ENCODE measurements at regions not wholly inside any gene's neighbourhood (a gene's known extent, or its start where the extent isn't known, plus 50 kb on each side); places are given as distances from the start of the nearest gene placed in this dataset.

DNA sequence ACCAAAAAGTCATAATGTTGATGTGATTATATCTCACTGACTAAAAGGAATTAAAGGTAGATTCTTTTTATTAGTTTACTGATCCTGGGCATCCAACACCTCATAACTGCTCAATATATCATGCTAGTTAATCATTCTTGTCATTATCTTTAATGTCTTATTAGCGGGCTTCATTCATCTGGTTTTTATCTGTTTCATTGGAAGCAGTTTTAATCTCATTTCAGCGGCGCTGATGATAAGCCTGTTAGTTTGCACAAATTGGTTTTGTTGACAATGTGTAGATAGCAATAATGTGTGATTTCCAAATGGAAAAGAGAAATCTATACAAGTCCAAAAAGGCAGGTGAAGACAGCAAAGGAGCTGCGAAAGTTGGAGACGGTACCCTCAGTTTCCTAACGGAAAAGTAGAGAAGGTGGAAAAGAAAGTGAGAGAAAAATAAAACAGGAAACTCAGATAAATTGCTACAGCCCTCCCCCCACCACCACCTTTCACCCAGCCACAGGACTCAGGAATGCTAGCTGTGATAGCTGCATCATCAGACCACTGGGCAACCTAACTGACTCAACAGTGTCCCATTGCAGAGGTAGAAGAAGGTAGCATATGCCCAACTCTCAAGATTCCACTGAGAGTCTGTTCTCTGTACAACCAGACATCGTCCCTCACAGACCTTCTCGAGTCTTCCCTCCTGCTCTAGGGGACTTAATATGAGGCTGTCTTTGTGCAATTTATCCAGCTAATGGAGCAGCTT, 241.7 kb upstream of the CAMK1G start:
- DNase-seq (ENCODE audit: low spot score) = no peak

DNA sequence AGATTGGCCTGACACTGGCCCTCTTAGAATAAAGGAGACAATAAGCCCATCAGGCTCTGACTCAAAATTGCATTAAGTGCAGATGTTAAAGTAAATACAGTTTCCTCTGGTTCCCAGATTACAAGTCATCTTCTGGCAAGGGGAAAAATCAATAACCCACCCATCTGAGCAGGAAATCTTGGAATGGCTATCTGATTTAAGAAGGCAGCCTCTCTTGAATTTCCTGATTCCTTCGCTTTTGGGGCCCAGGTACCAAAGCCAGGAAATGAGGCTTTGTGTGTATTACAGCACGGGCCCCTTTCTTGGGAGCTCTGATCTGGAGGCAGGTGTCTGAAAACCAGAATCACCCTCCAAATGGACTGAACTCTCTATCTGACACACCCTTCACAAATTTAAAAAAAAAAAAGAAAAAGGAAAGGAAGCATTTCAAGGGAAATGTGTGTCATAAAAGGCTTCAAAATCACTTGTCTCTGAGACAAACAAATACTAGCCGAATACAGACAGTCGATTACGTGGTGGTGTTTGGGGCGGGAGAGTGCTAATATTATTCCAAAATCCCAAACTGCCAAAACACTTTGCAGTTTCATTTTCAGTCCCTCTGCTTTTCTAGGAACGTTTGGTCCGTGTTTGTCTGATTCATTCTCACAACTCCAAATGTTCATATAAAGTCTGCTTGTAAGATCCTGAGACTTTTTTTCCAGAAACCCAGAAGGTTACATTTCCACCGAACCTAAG, 240.9 kb upstream of the CAMK1G start:
- DNase-seq (ENCODE audit: low spot score) = no peak

DNA sequence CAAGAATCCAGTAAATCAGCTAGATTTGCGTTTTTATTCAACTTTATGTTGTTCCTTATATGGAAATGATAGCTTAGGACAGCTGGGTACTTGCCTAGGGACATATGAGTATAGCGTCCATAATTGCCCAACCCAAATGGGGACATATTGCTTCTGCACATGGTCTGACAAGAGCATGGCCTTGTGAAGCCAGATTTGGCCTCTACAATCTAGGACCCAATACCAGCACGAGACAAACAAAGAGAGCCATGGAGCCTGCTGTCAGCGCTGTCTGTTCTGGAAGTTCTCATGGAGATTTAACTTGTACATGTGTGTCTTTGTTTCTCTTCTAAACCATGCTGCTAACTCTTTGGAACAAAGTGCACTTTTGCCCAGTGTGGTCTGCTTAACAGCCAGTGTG, 240.0 kb upstream of the CAMK1G start:
- no peak for DNase-seq (ENCODE audit: low spot score)

DNA sequence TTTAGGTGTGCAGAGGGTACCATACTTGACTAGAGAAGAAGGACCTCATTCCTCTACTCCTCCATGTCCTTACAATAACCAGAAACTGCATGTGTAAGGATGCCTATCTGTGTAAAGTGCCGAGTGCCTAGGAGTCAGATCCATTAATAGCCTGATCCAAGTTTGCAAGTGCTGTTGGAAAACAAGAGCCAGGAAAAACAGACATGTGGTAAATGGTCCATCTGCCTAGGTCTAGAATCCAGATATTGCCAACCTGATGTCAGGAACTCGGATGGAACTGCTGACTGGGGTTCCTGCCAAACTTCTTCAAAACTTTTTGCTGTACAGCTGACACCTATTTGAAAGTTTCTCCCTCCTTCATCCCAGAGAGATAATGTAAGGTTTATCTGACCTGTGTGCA, 239.4 kb upstream of the CAMK1G start:
- no peak for DNase-seq (ENCODE audit: low spot score)

DNA sequence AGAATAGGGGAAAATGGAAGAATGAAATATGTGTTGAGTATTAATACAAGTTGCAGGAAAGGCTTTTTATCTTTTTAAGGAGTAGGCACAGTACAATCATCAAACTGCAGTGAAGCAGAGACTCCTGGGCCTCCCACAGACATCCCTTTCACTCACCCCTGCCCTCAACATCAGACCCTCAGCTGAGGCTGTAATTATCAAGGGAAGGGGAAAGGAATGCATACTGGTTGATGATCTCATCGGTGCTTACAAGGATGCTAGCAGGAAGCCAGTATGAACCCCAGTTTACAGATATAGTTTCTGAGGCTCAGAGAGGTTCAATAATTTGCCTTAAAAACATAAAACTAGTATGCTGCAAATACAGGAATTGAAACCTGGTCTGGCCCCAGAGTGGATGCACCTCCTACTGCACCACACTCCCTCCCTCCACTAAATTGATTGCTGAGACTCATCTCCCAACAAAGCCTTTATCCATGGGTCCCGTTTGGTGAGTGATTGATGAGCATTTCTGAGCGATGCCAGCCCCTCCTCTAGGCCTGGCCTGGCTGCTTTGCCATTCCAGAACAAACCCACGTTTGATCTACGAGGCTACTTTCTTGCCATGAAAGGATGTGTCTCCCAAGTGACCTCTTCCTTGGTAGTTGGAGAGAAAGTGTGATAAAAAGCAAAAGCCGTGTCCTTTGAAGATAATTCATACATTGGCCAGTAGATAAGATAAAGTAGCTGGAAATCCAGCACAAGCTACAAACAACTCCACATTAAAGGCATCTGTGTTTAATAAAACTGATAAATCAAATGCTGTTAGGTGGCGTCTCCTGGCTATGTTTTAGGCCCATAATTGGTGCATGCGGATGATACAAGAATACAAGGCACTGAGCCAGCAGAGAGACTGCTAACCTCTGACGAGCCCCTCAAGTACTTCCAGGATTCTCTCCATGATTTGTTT, 233.9 kb upstream of the CAMK1G start:
- DNase-seq (ENCODE audit: low spot score) = no peak

DNA sequence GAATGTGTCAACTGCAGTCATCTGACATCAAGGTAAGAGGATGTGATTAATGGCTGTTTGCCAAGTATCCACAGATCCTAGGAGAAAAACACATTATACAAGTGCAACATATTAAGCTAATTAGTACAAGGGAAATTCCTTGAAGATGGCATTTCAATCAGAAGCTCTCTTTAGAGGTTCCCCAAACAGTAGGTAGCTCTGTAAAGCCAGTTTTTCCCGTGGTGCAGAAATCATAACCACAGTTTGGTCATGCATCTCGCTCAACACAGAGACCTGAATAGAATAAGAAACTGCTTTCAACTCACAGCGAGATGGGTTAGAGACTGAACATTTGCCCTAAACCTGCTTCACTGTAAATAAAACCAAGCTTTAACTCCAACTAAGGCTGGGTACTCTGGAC, 230.5 kb upstream of the CAMK1G start:
- DNase-seq (ENCODE audit: low spot score) = no peak

DNA sequence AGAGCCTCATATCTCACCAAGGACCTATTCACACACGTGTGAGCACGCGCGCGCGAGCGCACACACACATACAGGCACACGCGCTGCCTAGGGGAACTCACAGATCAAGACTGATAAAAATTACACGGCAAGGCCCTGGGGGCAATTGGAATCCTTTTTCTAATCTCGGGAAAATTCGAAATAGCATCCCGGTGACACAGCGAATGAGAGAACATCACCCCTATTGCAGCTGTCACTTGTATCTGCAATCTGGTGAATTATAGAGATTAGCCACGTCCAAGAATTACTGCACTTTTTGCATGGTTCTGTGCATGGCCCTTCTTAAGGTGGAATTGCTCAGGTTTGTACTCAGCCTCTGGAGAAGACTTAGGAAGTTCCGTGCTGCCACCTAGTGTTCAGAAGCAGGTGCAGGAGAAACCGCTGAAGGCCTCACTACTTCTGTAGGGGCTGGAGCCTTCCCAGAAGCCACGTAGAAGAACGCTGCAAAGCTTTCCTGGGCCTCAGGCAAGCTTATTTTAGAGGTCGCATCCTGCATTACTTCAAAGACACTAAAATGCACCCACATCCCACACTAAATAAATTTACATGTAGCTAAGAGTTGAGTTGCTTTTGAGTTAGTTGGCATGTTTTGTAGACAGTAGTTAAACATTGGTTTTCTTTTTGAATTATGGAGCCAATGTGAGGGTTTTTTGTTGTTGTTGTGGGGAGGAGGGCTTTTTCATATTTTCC, 229.2 kb upstream of the CAMK1G start:
- peak; percentile 68 for DNase-seq (ENCODE audit: low spot score)

DNA sequence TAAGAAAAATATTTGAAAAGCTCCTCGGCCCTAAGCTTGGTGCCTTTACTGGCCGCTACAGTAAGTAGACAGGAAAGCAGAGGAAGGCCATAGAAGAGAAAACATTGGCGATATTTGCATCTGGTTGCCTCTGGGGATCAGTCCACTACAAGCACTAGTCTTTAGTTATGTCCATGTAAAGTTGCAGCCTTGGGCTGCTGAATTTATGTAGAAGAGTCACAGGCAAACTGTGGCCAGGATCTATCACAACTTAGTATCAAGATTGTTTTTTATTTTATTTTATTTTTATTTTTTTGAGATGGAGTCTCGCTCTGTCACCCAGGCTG, 228.7 kb upstream of the CAMK1G start:
- DNase-seq (ENCODE audit: low spot score) = no peak

DNA sequence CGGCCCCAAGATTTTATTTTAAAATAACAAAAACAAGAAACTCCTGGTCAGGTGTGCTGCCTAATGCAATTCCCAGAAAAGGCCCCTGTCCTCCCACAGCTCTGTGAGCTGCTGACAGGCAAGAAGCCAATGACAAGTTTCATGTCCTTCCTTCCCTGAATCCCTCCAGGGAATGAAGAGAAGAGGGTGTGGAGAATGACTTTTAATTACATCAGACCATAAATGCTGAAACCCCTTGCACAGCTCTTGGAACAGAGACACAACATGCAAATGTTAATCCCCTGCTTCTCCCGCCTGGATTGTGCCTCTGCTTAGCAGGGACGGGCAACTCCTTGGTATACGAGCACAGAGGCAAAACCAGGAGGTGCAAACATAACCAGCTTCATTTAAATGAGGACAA, 228.1 kb upstream of the CAMK1G start:
- DNase-seq (ENCODE audit: low spot score) = no peak

DNA sequence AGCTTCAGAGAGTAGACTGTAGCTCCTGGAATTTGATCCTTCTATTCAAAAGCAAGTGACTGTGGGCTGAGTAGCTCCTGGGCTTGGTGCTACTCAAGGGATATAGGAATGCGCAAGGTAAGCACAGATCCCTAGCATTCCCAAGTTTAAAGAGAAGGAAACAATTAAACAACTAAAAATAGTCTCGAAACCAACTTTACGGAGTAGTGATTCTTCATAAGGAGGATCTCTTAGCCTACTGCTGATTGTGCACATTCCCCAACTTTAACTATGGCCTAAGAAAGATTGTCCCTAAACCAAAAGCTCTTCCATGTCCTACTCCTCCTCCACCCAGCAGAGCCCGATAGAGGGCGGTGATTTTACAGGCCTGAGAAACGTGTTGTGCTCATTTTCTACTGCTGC, 226.5 kb upstream of the CAMK1G start:
- DNase-seq (ENCODE audit: low spot score) = no peak

DNA sequence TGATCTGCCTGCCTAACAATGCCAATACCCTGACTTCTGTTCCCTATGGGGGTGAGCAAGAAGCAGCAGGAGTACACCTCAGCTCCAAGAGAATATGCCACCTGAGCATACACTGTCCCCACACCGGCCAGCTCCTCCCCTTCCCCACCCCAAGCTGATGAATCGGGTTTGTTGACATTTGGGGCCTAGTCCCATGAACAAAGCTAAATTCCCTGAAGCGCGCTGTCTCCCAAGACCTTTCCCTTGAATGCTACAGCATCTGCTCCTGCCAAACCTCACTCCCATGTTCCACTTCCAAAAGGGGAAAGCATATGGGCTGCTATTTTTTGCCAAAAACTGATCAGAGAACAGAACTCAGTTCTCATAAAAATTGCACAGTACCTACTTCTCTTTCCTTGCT, 220.4 kb upstream of the CAMK1G start:
- DNase-seq (ENCODE audit: low spot score) = no peak

DNA sequence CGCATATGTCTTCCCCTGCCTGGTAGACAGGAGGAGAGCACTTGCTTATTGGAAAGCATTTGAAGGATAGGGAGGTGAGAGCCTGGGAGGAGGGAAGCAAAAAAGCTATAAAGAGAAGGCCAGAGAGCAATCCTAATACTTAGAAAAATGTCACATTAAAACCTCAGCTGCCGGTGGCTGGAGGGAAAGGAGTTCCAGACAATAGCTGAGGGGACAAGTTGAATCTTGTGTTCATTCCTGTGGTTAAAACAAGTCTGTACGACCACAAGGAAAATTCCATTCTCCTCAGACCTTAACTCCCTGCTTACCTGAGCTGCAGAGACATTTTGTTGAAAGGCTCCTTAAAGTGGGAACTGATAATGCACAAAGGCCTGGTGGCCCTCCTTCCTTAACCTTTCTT, 218.8 kb upstream of the CAMK1G start:
- no peak for DNase-seq (ENCODE audit: low spot score)

DNA sequence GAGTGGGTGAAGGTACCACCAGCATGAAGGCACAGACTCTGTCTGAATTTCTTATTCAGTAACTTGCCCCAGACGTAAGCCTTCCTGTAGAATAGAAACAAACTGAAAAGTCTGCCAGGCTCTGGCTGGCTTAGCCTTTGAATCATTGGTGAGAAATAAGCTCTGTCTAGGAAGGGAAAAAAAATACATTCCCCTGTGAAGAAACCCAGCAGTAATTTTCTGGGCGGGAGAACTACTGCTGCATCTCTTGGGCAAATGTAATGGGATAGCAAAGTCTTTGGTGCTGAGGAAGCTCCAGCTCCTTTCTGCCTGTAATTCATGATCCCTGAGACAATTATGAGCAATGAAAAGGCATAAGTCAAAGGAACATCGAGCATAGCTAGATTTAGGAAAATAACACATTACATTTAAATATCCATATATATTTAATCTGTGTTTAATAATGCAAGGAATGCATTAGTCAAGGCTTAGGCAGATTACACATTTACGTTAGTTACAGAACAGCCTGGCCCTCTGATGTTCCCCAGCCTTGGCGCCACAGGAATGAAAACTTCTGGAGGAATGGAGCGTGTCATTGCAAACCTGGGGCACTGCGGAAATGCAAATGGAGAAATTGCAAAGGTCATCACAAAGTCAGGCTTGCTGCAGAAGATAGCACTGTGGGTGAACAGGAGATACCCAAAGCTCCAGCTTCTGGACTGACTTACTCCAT, 216.3 kb upstream of the CAMK1G start:
- DNase-seq (ENCODE audit: low spot score) = no peak

DNA sequence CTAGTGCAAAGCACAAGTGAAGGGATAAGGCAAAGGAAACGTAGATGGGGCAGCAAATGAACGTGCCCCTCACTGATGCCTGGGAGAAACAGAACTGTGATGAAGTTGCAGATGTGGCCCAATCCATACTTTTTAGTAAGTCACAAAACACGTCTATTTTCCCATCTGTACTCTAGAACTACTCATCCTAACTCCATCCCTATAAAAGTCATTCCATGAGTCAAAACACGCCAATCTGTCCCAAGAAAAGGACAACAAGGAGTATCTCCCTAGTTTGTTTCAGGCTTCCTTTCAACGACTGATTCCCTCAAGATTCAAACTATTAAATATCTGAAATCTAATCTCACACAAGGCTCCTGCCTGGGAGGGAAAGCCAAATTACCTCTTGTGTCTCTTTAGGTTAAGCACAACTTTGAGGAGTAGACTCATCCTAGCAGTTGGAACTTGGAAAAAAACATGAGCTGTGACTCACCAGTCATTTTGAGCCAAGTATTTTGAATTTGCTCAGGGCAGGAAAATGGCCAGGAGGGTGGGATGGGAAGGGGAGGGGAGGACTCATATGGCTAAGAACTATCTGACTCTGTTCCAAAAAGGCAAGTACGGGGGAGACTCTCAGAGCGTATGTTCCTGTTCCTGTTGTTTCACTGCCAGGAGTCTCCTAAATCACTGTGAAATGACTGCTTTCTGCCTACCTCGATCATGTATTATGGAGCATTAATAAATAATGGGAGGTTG, 214.5 kb upstream of the CAMK1G start:
- DNase-seq (ENCODE audit: low spot score) = no peak

DNA sequence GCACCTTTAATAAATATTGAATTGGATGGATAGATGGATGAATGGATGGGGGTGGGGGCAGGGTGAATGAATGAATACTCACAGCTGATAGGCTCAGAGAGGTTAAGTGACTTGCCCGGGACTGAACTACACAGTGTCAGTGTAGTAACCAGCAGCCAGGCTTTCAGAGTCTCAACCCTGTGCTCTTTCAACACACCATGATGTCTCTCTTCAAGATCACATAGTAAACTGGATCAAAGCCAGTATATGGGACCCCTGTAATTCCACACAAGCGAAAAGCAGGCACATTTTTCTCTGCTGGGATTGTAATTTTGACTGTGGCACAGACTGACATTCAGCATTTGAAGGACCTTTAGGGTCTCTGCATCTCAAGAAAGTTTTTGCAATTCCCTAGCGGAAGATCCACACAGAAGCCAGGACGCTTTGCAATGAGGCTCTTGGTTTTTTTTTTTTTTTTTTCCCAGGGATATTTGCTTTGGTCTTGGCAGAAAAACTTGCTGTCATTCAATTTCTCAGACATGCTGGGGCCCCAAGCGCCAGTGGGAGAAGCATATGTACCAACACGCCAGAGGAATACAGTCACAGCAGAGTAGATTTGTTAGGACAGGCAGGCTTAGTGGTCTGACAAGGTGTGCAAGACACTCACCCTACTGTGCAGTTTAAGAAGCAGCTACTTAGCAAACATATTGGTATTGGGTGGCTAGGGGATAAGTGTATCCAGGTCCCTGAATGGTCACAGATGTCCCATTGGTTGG, 213.1 kb upstream of the CAMK1G start:
- DNase-seq (ENCODE audit: low spot score) = no peak

DNA sequence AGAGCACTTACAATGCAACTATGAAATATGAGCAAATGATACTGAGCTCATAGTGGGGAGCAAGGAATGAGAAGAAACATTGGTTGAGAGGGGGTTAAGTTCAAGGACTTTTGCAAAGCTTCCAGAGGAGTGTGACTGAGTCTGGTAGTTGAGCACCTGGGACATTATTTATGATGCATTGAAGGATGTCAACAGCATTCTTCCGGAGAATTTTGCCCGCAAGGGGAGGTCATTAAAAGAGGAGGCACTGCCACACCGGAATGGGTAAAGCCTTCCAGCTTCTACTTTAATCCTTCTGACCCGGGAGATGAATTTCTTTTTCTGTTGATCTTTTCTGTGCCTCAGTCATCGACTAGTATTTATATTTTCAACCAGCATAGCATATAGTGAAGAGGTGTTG, 208.4 kb upstream of the CAMK1G start:
- DNase-seq (ENCODE audit: low spot score) = no peak

DNA sequence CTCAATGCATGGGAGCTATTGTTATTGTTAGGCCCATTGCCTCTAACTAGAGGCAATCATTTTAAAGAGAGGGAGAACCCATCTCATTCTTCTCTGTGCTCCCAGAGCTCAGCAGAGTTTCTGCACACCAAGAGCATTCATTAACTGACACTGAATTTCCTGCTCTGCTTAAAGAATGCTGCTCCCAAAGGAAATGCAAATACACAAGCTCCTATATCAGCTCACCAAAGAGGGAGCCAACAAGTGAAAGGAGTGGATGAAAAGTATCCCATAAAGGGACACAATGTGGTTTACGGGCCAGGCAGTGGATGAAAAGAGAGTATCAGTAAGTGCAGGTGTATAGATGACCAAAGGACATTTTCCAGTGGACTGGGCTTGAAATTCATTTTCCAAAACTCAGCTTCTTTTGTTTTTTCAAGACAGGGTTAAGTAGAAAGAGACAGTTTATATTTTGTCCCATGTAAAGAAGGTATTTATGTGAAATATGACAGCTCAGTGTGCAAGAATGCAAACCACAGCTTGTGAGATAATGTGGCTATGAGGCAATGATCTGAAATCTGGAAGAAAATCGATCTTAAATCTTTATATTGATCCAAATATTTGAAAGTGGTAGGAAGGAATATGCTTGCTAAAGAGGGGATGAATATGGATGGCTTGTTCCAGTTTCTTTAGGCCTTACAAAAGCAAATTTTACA, 207.7 kb upstream of the CAMK1G start:
- DNase-seq (ENCODE audit: low spot score) = no peak

DNA sequence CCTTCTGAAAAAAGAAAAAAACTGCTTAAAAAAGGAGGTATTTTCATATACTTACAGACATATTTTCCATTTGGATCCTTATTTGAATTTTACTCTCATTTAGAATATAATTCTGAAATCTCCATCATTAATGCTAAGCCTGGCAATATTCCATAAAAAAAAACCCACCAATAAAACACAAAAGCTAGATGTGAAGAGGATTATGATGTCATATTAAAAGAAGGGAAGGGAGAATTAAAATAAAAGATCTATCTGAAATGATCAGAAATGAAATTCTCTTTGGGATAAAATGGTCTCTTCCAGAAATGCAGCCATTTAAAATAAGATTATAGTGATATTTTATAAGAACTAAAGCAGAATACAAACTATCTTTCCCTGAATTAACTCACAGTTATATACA, 206.7 kb upstream of the CAMK1G start:
- DNase-seq (ENCODE audit: low spot score) = no peak

DNA sequence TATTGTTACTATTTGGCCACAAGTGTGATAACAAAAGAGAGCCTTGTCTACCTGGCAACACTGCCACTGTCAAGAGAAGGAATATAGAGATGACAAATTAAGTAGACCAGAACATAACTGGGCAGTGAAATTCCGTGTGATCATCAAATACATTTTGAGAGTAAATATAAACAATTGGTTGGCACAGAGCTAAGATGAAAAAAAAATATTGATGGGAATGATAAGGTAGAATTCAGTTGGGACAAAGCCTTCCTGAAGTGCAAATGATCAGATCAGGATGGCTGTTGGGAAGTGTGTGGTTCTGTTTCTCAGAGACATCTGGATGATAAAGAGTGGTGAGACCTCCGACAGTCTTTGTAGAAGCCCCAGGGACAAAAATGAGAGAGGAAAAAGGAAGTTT, 205.5 kb upstream of the CAMK1G start:
- DNase-seq (ENCODE audit: low spot score) = no peak

DNA sequence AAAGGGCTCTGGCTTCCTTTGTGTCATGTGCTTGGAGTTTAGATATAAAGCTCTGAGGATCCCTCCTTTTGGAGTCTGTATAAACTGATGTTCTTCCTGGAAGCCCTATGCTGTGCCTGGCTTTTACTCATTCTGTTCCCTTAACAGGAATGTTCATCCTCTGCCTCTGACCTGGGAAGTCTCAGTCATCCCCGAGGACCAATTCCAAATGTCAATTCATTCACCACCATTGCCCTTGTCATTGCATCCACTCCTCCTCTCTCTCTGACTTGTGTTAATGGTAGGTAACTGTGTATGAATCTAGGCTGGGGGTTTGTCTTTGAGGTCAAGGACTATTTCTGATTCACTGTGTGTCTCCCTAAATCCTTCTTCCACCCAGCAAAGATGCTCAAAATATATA, 204.2 kb upstream of the CAMK1G start:
- DNase-seq (ENCODE audit: low spot score) = no peak
